NCI-H1694 (cell line): ENCODE measurements at regions not wholly inside any gene's neighbourhood (a gene's known extent, or its start where the extent isn't known, plus 50 kb on each side); places are given as distances from the start of the nearest gene placed in this dataset.
"Not testable (repeated sequence)": the region's sequence is repeated elsewhere in the genome, so short reads cannot be mapped to it uniquely, and the experiment has no call there.

Experiments
- DNase-seq: peaks from one replicate; lab custom pipeline; 2025; lab: John Stamatoyannopoulos, UW

- DNase-seq = no peak
Measured at GRCh38 chr16:22625967-22626366, 115.3 kb downstream of the NPIPB5 start.

GRCh38 chr16:22627043-22627442, 116.4 kb downstream of the NPIPB5 start:
- DNase-seq = no peak

DNA sequence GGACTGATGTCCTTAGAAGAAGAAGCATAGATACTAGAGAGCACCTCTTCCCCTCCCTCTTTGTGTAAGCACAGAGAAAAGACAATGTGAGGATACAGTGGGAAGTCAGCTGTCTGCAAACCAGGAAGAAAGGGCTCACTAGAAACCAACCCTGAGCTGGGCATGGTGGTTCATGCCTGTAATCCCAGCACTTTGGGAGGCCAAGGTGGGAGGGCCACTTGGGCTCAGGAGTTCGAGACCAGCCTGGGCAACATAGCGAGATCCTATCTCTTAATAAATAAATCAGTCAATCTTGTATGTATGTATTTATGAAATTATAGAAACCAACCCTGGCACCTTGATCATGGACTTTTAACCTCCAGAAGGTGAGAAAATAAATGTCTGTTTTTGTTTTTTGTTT, 118.3 kb downstream of the NPIPB5 start:
- DNase-seq = no peak

- DNase-seq = no peak
Measured at GRCh38 chr16:22630242-22630641, 119.6 kb downstream of the NPIPB5 start.

- DNase-seq = no peak
Measured at GRCh38 chr16:22631264-22631663, 120.6 kb downstream of the NPIPB5 start.

DNA sequence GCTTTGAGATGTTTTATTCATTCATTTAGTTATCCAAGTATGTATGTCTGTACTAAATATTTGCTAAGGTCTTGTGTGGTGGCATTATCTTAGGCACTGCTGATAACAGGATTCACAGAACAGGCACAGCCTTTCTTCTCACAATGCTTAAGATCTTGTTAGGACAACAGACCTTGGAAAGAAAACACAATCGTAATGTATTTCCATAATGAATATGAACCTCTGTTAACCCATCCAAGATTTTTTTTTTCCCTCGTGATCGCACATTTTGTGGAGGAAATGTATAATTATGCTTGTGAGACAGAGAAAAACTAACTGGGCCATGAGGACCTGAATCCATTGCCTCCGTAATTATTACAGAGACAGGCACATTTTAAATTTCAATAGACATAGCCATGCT, 121.9 kb downstream of the NPIPB5 start:
- no peak for DNase-seq

- no peak for DNase-seq
Measured at GRCh38 chr16:22633280-22633679, 122.6 kb downstream of the NPIPB5 start.

DNA sequence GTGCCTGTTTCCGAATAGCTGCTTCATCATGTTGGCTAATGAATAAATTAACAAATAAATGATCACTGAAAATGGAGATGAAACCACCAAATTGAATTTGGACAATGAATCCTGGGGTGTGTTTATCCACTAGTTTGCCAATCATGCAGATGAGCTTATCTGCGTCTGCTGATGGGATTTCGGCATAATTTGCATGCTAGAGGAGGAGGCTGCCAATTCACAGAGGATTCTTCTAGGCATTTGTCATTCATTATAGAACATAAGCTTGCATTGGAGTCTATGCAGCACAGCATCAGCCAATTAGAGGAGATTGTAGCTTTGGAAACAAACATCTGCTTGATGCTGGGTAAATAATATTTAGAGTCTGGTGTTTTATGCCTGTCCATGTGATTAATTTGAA, 123.1 kb downstream of the NPIPB5 start:
- no peak for DNase-seq

- no peak for DNase-seq
Measured at GRCh38 chr16:22634954-22635353, 124.3 kb downstream of the NPIPB5 start.

DNA sequence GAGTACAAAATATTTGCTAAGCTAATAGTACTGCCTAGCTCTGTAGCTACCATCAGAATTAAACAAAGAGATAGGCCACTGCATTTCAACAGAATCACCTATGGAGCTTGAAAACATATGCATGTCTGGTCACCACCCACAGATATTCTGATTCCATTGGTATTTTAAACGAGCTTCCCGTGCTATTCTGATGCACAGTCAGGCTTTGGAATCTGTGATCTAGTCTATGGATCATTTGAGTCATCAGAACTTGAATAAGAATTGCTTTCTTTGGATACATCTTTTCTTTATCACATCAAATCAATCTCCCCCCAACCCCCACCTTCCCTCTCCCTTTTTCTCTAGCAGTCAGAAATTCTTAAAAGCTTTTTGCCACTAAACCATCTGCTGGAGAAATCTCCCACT, 124.7 kb downstream of the NPIPB5 start:
- no peak for DNase-seq

DNA sequence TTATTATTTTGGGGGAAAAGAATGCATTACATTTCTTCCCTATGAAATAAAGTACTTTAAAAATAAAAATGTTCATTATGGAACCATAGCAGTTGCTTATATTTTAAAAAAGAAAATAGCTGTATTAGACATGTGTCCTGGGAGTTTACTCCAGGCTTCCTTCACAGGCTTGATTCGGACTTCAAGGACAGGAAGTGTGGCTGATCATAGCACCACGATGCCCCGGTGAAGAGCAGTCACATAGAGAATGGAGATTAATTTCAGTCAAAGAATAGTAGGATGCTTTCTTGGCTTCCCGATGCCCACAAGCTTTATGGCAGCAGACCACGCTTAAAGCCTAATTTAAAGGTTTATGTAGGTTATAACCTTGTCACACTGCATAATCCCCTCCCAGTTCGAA, 125.1 kb downstream of the NPIPB5 start:
- DNase-seq = no peak

GRCh38 chr16:22638393-22639206, 127.9 kb downstream of the NPIPB5 start:
- no peak for DNase-seq

DNA sequence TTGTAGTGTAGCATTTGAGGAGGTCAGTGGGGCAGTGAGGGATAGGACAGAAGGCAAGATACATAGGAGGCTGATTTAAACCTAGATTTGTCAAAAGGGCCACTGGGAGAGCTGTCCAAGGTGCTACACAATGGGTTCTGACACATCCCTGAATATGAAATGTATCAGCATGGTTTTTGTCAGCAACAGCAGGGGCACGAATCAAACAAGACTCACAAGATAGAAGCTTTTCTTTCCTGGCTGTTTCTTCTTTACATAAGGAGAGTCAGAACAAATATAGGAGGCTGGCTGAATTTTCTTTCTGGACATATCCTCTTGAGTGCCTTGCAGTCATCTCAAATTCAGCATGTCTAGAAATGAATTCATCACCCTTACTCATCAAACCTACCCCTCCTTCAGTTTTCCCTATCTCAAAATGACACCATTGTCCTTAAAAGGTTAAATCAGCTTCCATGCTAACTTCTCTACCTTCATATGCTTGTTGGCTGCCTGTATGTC, 130.5 kb downstream of the NPIPB5 start:
- DNase-seq = no peak

DNA sequence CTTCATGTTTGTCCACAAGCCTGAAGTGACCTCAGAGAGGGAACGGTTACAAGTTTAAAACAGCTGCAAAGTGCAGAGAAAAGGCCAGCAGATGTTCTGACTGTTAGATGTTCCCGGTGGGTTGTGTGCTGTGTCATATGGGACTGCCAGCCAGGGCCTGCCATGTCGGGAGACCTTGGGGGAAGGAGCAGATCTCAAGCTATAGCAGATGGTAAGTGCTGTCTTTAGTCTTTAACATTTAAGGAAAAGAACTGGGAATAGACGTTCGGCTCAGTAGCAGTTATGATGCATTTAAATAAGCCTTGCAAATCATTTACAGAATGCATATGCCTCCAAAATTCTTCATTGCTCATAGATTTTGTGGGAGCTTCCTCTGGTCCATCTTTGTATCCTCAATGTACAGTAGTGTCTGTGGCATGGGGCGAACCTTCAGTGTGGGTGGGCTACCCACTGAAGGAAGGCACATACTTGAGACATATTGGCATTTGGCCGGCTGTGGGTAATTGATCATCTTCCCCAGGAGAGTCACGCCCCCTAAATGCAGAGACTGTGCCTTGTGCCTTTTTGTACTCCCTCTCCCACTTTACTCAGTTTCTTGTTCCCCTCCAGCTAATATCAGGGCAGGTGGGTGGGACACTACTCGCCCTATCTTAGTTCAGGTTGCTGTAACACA, 131.9 kb downstream of the NPIPB5 start:
- DNase-seq = no peak

GRCh38 chr16:22643203-22643602, 132.5 kb downstream of the NPIPB5 start:
- not testable (repeated sequence) for DNase-seq

GRCh38 chr16:22643886-22644285, 133.2 kb downstream of the NPIPB5 start:
- DNase-seq = no peak

GRCh38 chr16:22645868-22646267, 135.2 kb downstream of the NPIPB5 start:
- no peak for DNase-seq

GRCh38 chr16:22646948-22647556, 136.4 kb downstream of the NPIPB5 start:
- DNase-seq = no peak

- DNase-seq = no peak
Measured at GRCh38 chr16:22648141-22648540, 137.4 kb downstream of the NPIPB5 start.

DNA sequence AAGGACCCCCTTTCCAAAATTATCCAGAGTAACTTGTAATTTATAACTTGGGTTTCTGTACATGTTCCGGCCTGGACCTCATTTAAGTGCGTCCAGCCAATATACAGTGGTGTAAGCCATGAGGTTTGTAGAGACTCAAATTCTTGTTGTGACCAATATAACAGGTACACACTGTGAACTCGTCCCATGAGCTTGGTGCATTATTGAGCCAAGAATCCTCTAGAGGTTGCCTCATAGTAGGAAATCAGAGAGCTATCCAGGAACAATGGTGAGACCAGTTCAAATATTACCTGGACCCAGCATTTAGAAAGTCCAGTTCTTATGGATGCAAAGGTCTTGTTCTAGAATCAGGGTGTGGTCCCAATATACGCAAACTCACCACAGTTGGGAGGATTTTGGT, 138.2 kb downstream of the NPIPB5 start:
- DNase-seq = no peak

DNA sequence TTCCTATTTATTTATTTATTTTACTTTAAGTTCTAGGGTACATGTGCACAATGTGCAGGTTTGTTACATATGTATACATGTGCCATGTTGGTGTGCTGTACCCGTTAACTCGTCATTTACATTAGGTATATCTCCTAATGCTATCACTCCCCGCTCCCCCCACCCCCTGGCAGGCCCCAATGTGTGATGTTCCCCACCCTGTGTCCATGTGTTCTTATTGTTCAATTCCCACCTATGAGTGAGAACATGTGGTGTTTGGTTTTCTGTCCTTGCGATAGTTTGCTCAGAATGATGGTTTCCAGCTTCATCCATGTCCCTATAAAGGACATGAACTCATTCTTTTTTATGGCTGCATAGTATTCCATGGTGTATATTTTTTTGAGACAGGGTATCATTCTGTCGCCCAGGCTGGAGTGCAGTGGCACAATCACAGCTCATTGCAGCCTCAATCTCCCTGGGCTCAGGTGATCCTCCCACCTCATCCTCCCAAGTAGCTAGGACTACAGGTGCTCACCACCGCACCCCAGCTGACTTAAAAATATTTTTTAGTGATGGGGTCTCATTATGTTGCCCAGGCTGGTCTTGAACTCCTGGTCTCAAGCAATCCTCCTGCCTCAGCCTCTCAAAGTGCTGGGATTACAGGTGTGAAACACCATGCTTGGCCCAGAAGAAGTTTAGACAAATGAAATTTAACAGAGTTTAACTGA, 140.6 kb downstream of the NPIPB5 start:
- not testable (repeated sequence) for DNase-seq

- no peak for DNase-seq
Measured at GRCh38 chr16:22652463-22652845, 141.8 kb downstream of the NPIPB5 start.
